ENCODE measurements at regions not wholly inside any gene's neighbourhood (a gene's known extent, or its start where the extent isn't known, plus 50 kb on each side); places are given as distances from the start of the nearest gene placed in this dataset.

- no peaks in the 10 kb centered on the region for H3K4me1 ChIP-seq
- H3K36me3 ChIP-seq: no peaks in the 10 kb centered on the region
- no peak overlapping the region for H3K27ac ChIP-seq
- no peaks in the 10 kb centered on the region for H3K9me3 ChIP-seq
- no peaks in the 10 kb centered on the region for H3K27me3 ChIP-seq
- no peak for DNase-seq
- intact Hi-C loops (cut with DNase I): no loop called here
- 76 to 79% methylated on average over 6 of the region's 6 CpGs for WGBS, 2 donors
- TF ChIP-seq CTCF (IDR thresholded peaks at IDR 0.05): no peak
- ATAC-seq: no peak
- no peak overlapping the region for H3K4me3 ChIP-seq
These were observed 295.9 kb upstream of the ADGRL4 start for GRCh38 chr1:79302380-79302930.

GRCh38 chr1:79295967-79296366 lies 289.4 kb upstream of the ADGRL4 start:
- no peak for DNase-seq

DNA sequence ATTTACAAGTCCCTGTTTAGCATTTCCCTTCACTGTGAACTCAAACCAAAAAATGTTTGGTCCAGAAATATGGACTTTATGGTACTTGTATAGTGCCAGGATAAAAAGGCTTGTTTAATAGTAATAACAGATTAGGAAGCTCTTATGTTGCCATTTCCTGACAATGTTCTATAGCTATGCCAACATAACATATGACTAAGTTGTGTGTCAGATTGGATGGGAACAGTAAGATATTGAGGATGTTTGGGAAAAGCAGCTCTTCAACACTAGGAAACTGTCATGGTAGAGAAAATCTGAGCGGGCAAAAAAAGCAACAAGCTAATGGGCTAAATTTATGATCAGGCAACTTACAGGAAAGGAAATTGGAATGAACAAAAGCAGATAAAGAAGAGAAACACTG lies 287.1 kb upstream of the ADGRL4 start:
- WGBS, 2 donors: 53 to 62% methylated on average over 1 of the region's 1 CpG
- ATAC-seq (no peak), DNase-seq (no peak)
- Histone ChIP-seq H3K4me3 (no peak overlapping the region), H3K9me3 (no peaks in the 10 kb centered on the region), H3K27ac (no peak overlapping the region), H3K27me3 (no peaks in the 10 kb centered on the region), H3K4me1 (peaks cover 0 to 4% (median 0%) of the 10 kb centered on the region in 9 donors), H3K36me3 (no peaks in the 10 kb centered on the region)
- intact Hi-C loops (cut with DNase I): no loop called here
- TF ChIP-seq CTCF (IDR thresholded peaks at IDR 0.05): no peak

More at GRCh38 chr1:79295967-79296366, 289.4 kb upstream of the ADGRL4 start:
- Histone ChIP-seq H3K4me1 (peaks cover 0 to 4% (median 0%) of the 10 kb centered on the region in 9 donors), H3K27me3 (no peaks in the 10 kb centered on the region), H3K9me3 (no peaks in the 10 kb centered on the region), H3K27ac (peak overlapping the region in 1 of 10 donors; percentile 22), H3K36me3 (no peaks in the 10 kb centered on the region), H3K4me3 (no peak overlapping the region)
- 61 to 76% methylated on average over 3 of the region's 3 CpGs for WGBS, 2 donors
- no peak for TF ChIP-seq CTCF (IDR thresholded peaks at IDR 0.05)
- peak in 5 of 8 donors; percentile 23 to 76 (median 50) for ATAC-seq
- intact Hi-C loops (cut with DNase I): no loop called here

GRCh38 chr1:79290927-79291474 lies 284.5 kb upstream of the ADGRL4 start:
- H3K27me3 ChIP-seq: no peaks in the 10 kb centered on the region
- ATAC-seq (no peak), DNase-seq (no peak)
- H3K27ac ChIP-seq: no peak overlapping the region
- H3K4me3 ChIP-seq: no peak overlapping the region
- H3K36me3 ChIP-seq: no peaks in the 10 kb centered on the region
- H3K9me3 ChIP-seq: peaks cover 0 to 2% (median 0%) of the 10 kb centered on the region in 11 donors
- no peak for TF ChIP-seq CTCF (IDR thresholded peaks at IDR 0.05)
- H3K4me1 ChIP-seq: peaks cover 0 to 4% (median 0%) of the 10 kb centered on the region in 9 donors
- intact Hi-C loops (cut with DNase I): no loop called here
- 88 to 92% methylated on average over 7 of the region's 7 CpGs for WGBS, 2 donors
